AG09309 (cell line): ENCODE measurements at regions not wholly inside any gene's neighbourhood (a gene's known extent, or its start where the extent isn't known, plus 50 kb on each side); places are given as distances from the start of the nearest gene placed in this dataset.

ENCODE experiments used
- DNase-seq: peaks from one replicate; pipeline ENCODE4 v3.0.0-alpha.2; 2010; ENCODE audit warnings: low read depth
- H3K4me3 ChIP-seq: 2 replicates; pipeline ENCODE4 v1.5.1; 2011; ENCODE audit warnings: mild to moderate bottlenecking, low read depth, low read length, moderate library complexity; ENCODE audit not compliant: control insufficient read depth
- TF ChIP-seq, protein P1 (sequence below): IDR thresholded peaks from 2 replicates; pipeline ENCODE4 v1.5.1; 2011; ENCODE audit warnings: mild to moderate bottlenecking, low read depth, low read length, inconsistent platforms; ENCODE audit not compliant: insufficient read depth, control insufficient read depth; ENCODE audit errors: missing control alignments

DNA sequence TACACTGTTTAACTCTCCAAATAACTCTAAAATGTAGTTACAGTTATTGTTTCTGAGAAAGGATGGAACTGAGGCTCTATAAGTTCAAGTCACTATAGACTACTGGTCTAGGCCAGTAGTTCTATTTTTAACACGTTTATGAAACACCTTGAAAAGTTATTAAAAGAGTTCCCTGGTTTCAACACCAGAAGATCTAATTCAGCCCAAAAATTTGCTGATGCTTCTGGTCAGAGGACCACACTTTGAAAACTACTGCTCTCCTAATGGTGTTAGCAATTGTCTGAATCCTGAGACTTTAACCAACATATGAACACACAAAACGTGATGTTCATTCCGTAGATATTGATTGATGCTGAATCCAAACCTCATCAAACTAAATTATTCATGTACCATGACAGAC lies 658.6 kb upstream of the STEAP1 start:
- H3K4me3 ChIP-seq: no peak overlapping the region
- TF ChIP-seq, protein P1, sequence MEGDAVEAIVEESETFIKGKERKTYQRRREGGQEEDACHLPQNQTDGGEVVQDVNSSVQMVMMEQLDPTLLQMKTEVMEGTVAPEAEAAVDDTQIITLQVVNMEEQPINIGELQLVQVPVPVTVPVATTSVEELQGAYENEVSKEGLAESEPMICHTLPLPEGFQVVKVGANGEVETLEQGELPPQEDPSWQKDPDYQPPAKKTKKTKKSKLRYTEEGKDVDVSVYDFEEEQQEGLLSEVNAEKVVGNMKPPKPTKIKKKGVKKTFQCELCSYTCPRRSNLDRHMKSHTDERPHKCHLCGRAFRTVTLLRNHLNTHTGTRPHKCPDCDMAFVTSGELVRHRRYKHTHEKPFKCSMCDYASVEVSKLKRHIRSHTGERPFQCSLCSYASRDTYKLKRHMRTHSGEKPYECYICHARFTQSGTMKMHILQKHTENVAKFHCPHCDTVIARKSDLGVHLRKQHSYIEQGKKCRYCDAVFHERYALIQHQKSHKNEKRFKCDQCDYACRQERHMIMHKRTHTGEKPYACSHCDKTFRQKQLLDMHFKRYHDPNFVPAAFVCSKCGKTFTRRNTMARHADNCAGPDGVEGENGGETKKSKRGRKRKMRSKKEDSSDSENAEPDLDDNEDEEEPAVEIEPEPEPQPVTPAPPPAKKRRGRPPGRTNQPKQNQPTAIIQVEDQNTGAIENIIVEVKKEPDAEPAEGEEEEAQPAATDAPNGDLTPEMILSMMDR: no peak
- DNase-seq: no peak

GRCh38 chr7:89500084-89500483 lies 654.2 kb upstream of the STEAP1 start:
- DNase-seq: no peak
- H3K4me3 ChIP-seq: no peak overlapping the region
- TF ChIP-seq, protein P1: no peak

GRCh38 chr7:89503281-89503680 lies 651.0 kb upstream of the STEAP1 start:
- no peak overlapping the region for H3K4me3 ChIP-seq
- TF ChIP-seq, protein P1: no peak
- DNase-seq: no peak

GRCh38 chr7:89507034-89507433 lies 647.2 kb upstream of the STEAP1 start:
- TF ChIP-seq, protein P1: no peak
- no peak overlapping the region for H3K4me3 ChIP-seq
- no peak for DNase-seq

GRCh38 chr7:89511900-89512299 lies 642.4 kb upstream of the STEAP1 start:
- TF ChIP-seq, protein P1: no peak
- no peak overlapping the region for H3K4me3 ChIP-seq
- no peak for DNase-seq

DNA sequence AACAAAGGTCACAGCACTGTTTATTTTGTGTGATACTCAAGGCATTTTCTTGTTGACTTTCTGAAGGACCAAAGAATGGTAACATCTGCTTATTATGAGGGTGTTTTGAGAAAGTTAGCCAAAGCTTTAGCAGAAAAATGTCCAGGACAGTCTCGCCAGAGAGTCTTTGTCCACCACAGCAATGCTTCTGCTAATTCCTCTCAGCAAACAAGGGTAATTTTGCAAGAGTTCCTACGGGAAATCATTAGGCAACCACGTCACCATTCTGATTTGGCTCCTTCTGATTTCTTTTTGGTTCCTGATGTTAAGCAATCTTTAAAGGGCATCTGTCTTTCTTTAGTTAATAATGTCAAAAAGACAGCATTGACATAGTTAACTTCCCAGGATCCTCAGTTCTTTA lies 639.3 kb upstream of the STEAP1 start:
- no peak for DNase-seq
- H3K4me3 ChIP-seq: no peak overlapping the region
- TF ChIP-seq, protein P1: no peak

DNA sequence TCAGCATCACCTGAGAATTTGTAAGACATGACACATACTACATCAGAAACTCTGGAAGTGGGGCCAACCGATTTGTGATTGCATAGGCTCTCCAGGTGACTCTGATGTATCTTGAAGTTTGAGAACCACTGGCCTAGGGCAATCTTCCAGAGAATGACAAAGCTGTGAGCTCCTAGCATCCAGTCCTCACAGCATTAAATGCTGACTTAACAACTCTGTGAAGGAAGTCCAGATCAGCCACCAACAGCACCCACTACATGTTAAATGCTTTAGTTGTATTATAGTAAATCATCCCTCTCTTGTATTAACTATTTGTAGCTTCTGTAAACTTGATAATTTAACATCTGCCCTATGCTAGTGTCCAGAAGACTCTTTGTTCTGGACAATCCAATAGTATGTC lies 636.5 kb upstream of the STEAP1 start:
- no peak for DNase-seq
- H3K4me3 ChIP-seq: no peak overlapping the region
- TF ChIP-seq, protein P1: no peak
